ENCODE measurements at regions not wholly inside any gene's neighbourhood (a gene's known extent, or its start where the extent isn't known, plus 50 kb on each side); places are given as distances from the start of the nearest gene placed in this dataset.

DNA sequence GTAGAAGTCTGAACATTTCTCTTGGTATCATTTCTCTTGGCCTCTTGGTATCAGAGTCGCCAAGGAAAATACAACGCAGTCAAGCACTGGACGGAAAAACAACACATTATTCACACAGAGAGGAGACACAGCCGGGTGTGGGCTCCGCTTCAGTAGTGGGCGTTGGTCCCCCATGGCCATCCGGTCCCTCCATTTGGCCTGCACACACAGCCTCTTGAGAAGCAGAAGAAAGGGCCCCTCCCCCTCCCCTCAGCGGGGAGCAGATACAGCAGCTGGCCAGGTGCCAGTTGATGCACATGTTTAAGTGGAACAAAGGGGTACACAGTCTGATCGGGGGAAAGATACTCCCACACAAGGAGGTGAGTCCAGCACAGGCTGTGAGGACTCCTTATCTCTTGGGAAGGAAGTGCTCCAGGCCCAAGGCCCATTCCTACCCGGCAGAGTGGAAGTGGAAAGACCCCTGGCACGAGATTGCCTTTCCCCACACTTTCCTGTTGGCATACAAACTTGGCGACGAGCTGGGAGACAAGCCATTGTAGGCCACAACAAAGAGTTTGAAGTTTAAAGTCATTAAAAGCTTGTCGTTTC lies 311.3 kb downstream of the FAM72C start:
- no peak for TF ChIP-seq FOXM1 (IDR thresholded peaks at IDR 0.05; ENCODE audit: borderline replicate concordance, low read depth)
- no peak for TF ChIP-seq TAF1 (IDR thresholded peaks at IDR 0.05; ENCODE audit: low read depth)
- TF ChIP-seq TCF12 (IDR thresholded peaks at IDR 0.05; ENCODE audit: low read depth): no peak
- TF ChIP-seq RAD21 (IDR thresholded peaks at IDR 0.05; ENCODE audit: low read depth): no peak
- TF ChIP-seq CEBPB (IDR thresholded peaks at IDR 0.05): no peak
- TF ChIP-seq ZBTB7A (IDR thresholded peaks at IDR 0.05; ENCODE audit: low read depth): no peak
- no peak for TF ChIP-seq YY1 (IDR thresholded peaks at IDR 0.05; ENCODE audit: low read depth)

Measured in Ishikawa (cell line).